HL-60 (cell line): ENCODE measurements at regions not wholly inside any gene's neighbourhood (a gene's known extent, or its start where the extent isn't known, plus 50 kb on each side); places are given as distances from the start of the nearest gene placed in this dataset.

Experiments
- DNase-seq, 2 experiments: peaks; one replicate each; pipeline ENCODE4 v3.0.0-alpha.2; 2010 to 2020; ENCODE audit warnings: low read depth in 1 of 2, low spot score in 1 of 2
- H3K27ac ChIP-seq: fragments of 250-450 bp; sonication (Bioruptor Pico); replicated peaks from 2 replicates; pipeline ENCODE4 v1.5.1; 2020; ENCODE audit warnings: mild to moderate bottlenecking, moderate library complexity
- H3K27me3 ChIP-seq: fragments of 250-450 bp; sonication (Bioruptor Pico); 2 replicates; pipeline ENCODE4 v1.5.1; 2021; ENCODE audit warnings: mild to moderate bottlenecking, moderate library complexity; ENCODE audit not compliant: insufficient read depth, poor library complexity, severe bottlenecking
- H3K4me3 ChIP-seq: replicated peaks from 2 replicates; pipeline ENCODE4 v1.5.1; 2011; ENCODE audit warnings: mild to moderate bottlenecking, control low read depth, low read length; ENCODE audit not compliant: insufficient read depth
- CTCF ChIP-seq: IDR thresholded peaks from one replicate; pipeline ENCODE4 v1.5.1; 2011; ENCODE audit warnings: low read length, control low read depth, inconsistent platforms; ENCODE audit not compliant: insufficient read depth
- GABPA ChIP-seq: IDR thresholded peaks from 2 replicates; pipeline ENCODE4 v1.6.1; 2012; ENCODE audit warnings: low read depth
- POLR2AphosphoS5 ChIP-seq: IDR thresholded peaks from 2 replicates; pipeline ENCODE4 v1.6.1; 2012; ENCODE audit warnings: low read depth
- REST ChIP-seq: IDR thresholded peaks from 2 replicates; pipeline ENCODE4 v1.6.1; 2012; ENCODE audit warnings: low read depth; ENCODE audit not compliant: insufficient replicate concordance
- SPI1 ChIP-seq: IDR thresholded peaks from 2 replicates; pipeline ENCODE4 v1.6.1; 2012; ENCODE audit warnings: low read depth, mild to moderate bottlenecking, borderline replicate concordance

- Histone ChIP-seq H3K27me3 (no peaks in the 10 kb centered on the region), H3K4me3 (no peak overlapping the region), H3K27ac (no peak overlapping the region)
- TF ChIP-seq CTCF (no peak), SPI1 (peak; percentile 74; the same call in 1 of the 2 replicates)
- DNase-seq: no peak
Measured at GRCh38 chr16:73315645-73316044, 267.7 kb upstream of the ZFHX3 start.

GRCh38 chr16:73313950-73314349 lies 266.0 kb upstream of the ZFHX3 start:
- Histone ChIP-seq H3K4me3 (no peak overlapping the region), H3K27me3 (no peaks in the 10 kb centered on the region), H3K27ac (no peak overlapping the region)
- TF ChIP-seq CTCF (no peak), POLR2AphosphoS5 (no peak), SPI1 (no peak), REST (no peak), GABPA (no peak)
- DNase-seq: no peak

GRCh38 chr16:73311857-73312723 lies 264.2 kb upstream of the ZFHX3 start:
- no peak for DNase-seq
- TF ChIP-seq GABPA (no peak), REST (no peak), SPI1 (no peak), CTCF (no peak), POLR2AphosphoS5 (no peak)
- Histone ChIP-seq H3K27me3 (no peaks in the 10 kb centered on the region), H3K4me3 (no peak overlapping the region), H3K27ac (no peak overlapping the region)

GRCh38 chr16:73308771-73309170 lies 260.8 kb upstream of the ZFHX3 start:
- DNase-seq: no peak
- TF ChIP-seq POLR2AphosphoS5: no peak
- Histone ChIP-seq H3K27me3 (no peaks in the 10 kb centered on the region), H3K27ac (no peak overlapping the region), H3K4me3 (no peak overlapping the region)
